ENCODE measurements at regions not wholly inside any gene's neighbourhood (a gene's known extent, or its start where the extent isn't known, plus 50 kb on each side); places are given as distances from the start of the nearest gene placed in this dataset.
"Not testable (repeated sequence)": the region's sequence is repeated elsewhere in the genome, so short reads cannot be mapped to it uniquely, and the experiment has no call there.

GRCh38 chr21:41612674-41613532, 104.9 kb upstream of the TMPRSS2 start:
- no peak for DNase-seq (ENCODE audit: low read depth)
- peak; percentile 63 for TF ChIP-seq CTCF (IDR thresholded peaks at IDR 0.05; ENCODE audit: insufficient read depth, low read depth, low read length, missing control alignments)
- H3K4me3 ChIP-seq (ENCODE audit: low read depth, low read length) = no peak overlapping the region

- DNase-seq (ENCODE audit: low read depth) = peak; percentile 32
- no peak overlapping the region for H3K4me3 ChIP-seq (ENCODE audit: low read depth, low read length)
- no peak for TF ChIP-seq CTCF (IDR thresholded peaks at IDR 0.05; ENCODE audit: insufficient read depth, low read depth, low read length, missing control alignments)
These were observed 104.1 kb upstream of the TMPRSS2 start for GRCh38 chr21:41611966-41612606.

GRCh38 chr21:41611441-41611840, 103.5 kb upstream of the TMPRSS2 start:
- H3K4me3 ChIP-seq (ENCODE audit: low read depth, low read length) = no peak overlapping the region
- no peak for DNase-seq (ENCODE audit: low read depth)
- TF ChIP-seq CTCF (IDR thresholded peaks at IDR 0.05; ENCODE audit: insufficient read depth, low read depth, low read length, missing control alignments) = no peak

- DNase-seq (ENCODE audit: low read depth); H3K4me3 ChIP-seq (ENCODE audit: low read depth, low read length): not testable (repeated sequence)
These were observed 102.8 kb upstream of the TMPRSS2 start for GRCh38 chr21:41610840-41611115.

- DNase-seq (ENCODE audit: low read depth) = peak; percentile 45
- peak; percentile 68 for TF ChIP-seq CTCF (IDR thresholded peaks at IDR 0.05; ENCODE audit: insufficient read depth, low read depth, low read length, missing control alignments)
- no peak overlapping the region for H3K4me3 ChIP-seq (ENCODE audit: low read depth, low read length)
These were observed 102.3 kb upstream of the TMPRSS2 start for GRCh38 chr21:41610042-41610839.

GRCh38 chr21:41606706-41607105, 98.7 kb upstream of the TMPRSS2 start:
- TF ChIP-seq CTCF (IDR thresholded peaks at IDR 0.05; ENCODE audit: insufficient read depth, low read depth, low read length, missing control alignments) = no peak
- no peak overlapping the region for H3K4me3 ChIP-seq (ENCODE audit: low read depth, low read length)
- no peak for DNase-seq (ENCODE audit: low read depth)

GRCh38 chr21:41605934-41606285, 98.0 kb upstream of the TMPRSS2 start:
- H3K4me3 ChIP-seq (ENCODE audit: low read depth, low read length) = no peak overlapping the region
- no peak for TF ChIP-seq CTCF (IDR thresholded peaks at IDR 0.05; ENCODE audit: insufficient read depth, low read depth, low read length, missing control alignments)
- DNase-seq (ENCODE audit: low read depth) = no peak

Measured in GM12865 (cell line).